ENCODE measurements at regions not wholly inside any gene's neighbourhood (a gene's known extent, or its start where the extent isn't known, plus 50 kb on each side); places are given as distances from the start of the nearest gene placed in this dataset.
A peak's percentile ranks its signal among the peaks of the same experiment; 100 is the strongest.

DNA sequence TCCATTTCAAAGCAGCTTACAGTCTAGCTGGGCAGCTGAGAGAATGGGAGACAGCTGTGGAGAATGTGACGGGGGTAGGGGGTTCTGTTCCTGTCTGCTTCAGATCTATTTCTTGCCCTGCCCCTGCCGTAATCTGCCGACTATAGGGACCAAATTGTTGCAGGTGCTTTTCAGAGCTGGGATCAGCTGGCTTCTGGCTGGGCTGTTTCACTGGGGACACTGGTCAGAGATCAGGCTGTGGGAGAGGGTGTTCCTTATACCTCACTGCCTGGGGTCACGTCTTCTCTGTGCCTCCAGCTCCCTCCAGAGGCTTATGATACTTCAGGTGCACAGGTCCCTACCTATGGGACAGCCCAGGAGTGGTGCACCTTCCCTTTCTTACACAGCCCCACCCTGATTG, 514.9 kb upstream of the GOT2 start:
- no peak for DNase-seq

DNA sequence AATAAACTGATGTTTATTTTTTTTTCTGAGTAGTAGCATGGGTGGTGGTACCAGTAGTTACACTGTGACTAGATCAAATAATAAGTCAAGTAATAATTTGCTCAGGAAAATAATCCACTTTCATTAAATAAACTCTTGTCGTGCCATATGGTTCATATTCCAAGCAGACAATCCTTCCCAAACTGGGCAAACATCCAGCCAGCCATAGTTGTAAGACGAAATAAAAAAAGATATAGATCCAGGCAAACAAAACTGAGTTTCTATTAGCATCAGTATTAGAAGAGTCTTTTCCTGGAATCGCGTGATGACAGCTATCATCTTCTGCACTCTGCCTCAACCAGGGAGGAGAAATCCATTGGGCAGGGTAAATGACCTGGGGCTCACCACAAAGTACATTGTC, 508.4 kb upstream of the GOT2 start:
- no peak for DNase-seq

DNA sequence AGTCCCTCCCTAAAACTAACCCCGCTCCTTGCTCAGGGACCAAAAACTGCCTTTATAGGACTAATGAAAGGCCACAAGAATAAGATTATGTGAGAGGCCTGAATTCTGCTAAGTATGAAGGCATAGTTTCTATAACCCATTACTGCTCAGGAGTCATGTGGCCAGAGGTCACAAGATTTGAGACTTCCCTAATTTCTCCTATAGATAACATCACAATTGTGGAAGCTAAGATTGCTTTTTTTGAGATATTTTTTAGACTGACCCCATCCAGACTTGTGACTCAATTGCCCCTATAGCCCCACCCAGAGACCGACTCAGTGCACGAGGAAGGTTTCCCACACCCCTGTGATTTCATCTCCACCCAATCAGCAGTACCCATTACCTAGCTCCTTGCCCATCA, 504.1 kb upstream of the GOT2 start:
- DNase-seq = no peak

DNA sequence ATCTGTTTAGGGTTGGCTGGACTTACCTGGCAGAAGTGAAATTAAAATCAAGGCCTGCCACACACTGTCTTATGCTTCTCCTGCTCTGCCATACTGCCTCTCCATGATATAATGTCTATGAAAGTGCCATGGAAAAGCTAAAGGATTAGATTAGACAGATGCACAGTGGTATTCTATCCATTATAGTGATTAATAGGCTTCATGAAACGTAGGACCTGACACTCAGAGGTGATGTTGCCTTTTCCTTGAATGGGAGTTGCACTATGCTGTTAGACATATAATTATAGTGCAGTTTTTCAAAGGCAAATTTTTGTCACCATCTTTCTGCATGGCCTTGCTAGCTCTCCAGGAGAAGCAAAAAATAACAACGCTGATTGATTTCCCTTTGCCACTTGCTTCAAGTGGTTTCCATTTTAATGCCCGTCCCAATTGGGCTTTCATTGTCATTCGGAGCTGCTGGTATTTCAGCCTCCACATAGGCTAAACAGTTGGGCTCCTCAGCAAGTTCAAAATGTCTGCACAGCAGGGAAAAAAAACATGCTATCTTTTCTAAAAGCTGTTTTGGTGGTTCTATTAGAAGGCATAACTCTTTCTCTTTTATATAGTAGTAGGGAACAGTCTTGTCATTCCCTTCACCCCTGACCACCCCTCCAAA, 502.8 kb upstream of the GOT2 start:
- no peak for DNase-seq

DNA sequence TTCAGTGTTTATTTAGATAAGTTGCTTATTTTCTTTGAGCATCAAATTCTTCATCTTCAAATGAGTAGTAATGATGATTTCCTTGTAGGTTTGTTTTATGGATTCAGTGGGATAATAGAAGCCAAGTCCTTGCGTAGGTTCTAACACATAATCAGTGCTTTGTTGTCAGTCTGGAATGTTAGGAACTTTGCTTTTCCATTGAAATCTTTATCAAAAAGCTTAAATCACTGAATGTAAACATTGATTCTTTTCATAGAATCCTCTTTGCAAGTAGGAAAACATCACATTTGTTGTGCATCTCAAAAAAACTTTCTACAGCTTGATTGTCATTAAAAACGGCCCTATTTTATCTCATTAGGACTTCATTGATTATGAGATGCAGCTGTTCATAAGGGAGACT, 490.3 kb upstream of the GOT2 start:
- no peak for DNase-seq

- no peak for DNase-seq
Observed at GRCh38 chr16:59220011-59220410, 485.9 kb upstream of the GOT2 start.

GRCh38 chr16:59216291-59216690, 482.2 kb upstream of the GOT2 start:
- DNase-seq = no peak

DNA sequence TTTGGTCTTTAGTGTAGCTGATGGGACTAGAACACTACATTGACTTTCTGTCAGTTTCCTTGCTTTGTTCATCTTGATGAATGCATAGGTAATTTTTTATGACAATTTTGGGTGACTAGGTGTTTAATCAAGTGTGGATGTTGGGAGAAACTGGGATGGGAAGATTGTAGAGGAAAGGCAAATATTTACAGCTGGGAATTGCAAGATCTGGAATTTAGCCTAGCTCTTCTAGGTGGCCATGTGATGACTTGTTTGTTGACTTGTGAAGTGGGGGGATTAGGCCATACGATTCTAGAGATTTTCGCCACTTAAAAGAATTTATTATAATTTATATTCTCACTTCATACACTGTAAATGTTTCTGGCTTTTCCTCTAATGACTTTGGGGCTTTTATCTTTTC, 480.3 kb upstream of the GOT2 start:
- no peak for DNase-seq

- DNase-seq = no peak
Observed at GRCh38 chr16:59213952-59214351, 479.8 kb upstream of the GOT2 start.

DNA sequence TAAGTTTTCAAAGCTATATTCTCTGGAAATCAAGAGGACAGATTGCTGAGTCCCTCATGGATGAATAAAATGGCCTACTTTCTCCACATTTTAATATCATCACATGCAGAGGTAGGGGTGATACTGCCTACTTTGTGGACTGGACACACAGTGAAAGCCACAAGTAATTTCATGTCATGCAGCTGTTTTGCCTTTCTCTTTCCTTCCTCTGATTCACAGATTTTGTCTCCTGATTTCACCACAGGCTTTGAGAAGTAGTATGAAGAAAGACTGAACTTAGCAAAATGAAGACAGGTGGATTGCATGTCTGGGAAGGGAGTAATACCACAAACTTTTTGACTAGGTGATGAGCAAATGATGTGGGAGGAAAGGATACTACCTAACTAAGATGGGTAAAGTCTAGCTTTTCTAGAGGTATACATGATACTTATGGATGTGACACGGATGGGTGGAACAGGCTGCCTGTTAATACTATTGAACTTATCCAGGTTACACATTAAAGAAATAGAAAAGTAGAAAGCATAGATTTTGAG, 478.4 kb upstream of the GOT2 start:
- DNase-seq = no peak

DNA sequence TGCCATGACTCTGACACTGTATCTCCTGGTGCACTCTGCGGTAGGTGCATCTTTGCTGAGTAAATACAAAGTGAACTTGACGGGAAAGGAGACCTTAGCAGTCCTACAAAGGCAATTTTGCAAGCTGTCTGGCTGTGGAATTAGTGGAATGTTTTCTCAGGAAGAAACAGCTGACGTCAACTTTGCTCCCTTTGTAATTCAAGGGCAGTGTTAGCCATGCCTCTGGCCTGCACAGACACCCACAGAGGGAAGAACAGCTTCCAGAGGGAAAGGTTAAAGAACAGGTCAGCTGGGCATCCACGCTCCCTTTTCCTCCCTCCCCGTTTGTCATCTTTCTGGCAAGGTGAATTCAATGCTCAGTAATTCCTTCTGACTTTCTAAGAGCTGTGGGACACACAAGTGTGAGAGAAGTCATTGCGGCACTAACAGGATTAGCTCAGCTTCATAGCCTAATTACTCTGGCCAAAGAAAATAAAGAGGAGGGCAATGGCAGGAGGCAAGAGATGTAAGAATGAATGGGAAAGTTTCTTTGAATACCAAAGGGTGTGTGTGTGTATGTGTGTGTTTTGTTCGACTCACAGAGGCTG, 476.9 kb upstream of the GOT2 start:
- no peak for DNase-seq

- no peak for DNase-seq
Observed at GRCh38 chr16:59205403-59205802, 471.3 kb upstream of the GOT2 start.

DNA sequence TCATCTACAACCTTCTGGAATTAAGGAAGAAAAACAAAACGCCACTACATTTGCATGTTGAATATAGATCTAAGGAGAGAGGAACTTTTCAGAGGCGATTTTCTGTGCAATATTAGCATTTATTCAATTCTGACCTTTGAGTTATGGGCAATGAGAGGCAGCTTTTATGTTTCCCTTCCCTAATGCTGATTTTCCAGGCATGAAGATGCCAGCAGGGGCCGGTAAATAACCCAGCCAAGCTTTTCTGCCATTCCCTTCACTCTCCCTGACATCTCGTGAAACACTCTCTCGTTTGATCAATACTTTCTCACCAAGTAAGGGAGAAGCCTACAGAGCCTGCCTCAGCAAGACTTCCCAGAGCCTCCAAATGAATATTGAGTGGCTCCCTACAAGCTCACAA, 470.5 kb upstream of the GOT2 start:
- DNase-seq = no peak

GRCh38 chr16:59202233-59202862, 468.2 kb upstream of the GOT2 start:
- no peak for DNase-seq

GRCh38 chr16:59201821-59202220, 467.7 kb upstream of the GOT2 start:
- DNase-seq = no peak

DNA sequence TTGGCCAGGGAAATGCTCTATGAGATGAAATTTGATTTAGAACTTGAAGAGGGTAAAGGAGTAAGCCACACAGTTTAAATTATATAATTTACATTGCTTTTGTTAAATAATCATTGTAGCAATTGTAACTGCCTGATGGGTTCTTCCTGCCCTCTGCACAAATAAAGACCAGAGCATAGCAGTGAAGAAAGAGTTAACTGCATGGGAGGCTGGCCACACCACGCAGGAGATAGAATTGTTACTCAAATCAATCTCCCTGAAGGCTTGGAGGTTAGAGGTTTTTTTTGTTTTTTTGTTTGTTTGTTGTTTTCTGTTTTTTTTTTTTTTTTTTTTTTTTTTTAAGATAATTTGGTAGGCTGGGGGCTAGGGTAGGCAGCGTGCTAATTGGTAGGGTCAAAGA, 467.0 kb upstream of the GOT2 start:
- DNase-seq = no peak

DNA sequence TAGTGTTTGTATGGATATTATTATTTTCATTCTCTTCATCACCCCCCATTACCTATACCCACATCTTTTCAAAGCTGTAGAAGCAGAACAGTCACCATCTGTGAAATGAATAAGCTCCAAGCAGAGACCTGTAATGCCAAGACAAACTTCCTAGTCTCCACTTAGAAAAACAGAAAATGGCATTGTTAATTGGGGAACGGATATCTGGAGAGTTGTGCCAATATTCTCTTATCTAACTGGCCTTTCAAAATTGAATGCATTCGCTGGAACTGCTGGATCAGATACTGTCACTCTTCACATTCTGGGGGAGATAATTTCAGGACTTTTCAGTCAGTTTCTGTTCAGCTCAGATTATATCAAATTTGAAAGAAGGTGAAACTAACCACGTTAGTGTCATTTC, 464.4 kb upstream of the GOT2 start:
- DNase-seq = no peak

- DNase-seq = no peak
Observed at GRCh38 chr16:59195242-59195641, 461.1 kb upstream of the GOT2 start.

DNA sequence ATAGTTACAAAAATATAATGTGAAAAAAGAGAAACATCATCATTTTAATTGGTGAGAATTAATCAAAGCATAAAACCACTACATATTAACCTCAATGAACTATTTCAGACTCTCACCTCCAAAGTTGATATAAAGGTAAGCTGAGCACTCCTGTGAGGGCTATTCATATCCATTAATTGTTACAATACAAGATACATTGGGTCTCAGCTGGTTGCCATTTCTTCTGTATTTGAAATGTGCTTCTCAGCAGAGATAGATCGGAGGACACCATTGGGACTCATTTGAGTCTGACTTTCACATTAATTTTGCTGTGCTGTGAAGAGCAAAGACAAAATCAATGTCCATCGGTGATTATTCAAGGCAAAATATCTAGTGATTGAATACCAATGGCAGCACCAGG, 459.5 kb upstream of the GOT2 start:
- DNase-seq = no peak

DNA sequence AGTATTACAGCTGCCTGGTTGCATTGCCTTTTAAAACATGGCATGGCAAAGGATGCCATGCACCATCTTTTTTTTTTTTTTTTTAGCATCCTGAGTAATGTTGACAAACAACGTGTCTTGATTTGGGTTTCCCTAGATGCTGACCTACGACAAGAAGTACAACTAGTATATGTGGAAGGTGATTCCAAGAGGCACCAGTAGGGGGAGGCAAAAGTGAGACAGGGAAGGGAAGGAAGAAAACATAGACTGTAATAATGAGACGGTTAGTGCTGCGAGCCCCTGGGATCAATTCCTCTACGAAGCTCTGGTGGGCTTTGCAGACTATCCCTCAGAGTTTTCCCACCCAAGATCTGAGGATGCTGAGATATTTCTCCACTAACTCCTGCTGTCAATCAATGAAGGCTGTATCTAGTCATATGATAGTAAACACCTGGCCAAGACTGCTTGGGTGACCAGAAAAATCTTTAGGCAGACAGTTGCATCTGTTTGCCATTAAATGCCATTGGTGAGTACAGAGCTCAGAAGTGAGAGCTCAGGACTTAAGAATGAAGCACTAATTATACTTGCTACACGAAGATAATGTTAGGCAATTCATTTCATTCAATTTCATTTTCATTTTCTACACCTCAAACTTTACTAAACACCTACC, 458.6 kb upstream of the GOT2 start:
- peak; percentile 7 for DNase-seq

GRCh38 chr16:59190731-59191130, 456.6 kb upstream of the GOT2 start:
- no peak for DNase-seq

- no peak for DNase-seq
Observed at GRCh38 chr16:59188029-59188428, 453.9 kb upstream of the GOT2 start.

DNA sequence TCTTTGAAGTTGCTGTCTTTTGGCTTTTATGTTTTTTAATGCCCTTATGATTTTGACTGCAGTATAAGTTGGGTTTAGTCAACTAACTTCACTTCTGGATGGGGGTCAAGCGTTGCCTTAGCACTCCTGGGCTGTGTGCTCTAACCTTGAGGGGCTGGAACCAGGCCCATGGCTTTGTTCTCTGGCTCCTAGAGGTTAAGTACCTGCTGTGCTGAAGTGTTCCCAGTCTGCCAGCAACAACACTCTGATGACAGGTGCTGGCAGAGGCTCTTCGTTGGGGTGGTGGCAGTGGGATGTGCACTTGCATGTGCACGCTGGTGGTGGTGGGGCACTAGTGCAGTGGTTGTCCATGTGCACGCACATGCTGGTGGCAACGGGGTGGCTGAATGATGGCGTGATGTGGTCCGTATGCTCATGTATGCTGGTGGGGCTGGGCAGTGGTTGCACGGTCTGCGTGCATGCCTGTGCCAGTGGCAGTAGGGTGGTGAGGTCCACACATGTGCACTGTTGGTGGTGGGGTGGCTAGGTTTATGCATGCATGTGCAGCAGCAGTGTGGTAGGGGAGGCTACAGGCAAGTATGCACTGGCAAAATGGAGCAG, 447.8 kb upstream of the GOT2 start:
- DNase-seq = no peak

- DNase-seq = no peak
Observed at GRCh38 chr16:59180083-59180476, 446.0 kb upstream of the GOT2 start.

Data from NCI-H748 treated with DMSO at 0.1 percent for 48 hours (cell line).